NB4 (cell line): ENCODE measurements at regions not wholly inside any gene's neighbourhood (a gene's known extent, or its start where the extent isn't known, plus 50 kb on each side); places are given as distances from the start of the nearest gene placed in this dataset.

Experiments
- DNase-seq: peaks from one replicate; pipeline ENCODE4 v3.0.0; 2010; ENCODE audit warnings: low read depth
- H3K4me3 ChIP-seq: one replicate; pipeline ENCODE4 v1.5.1; 2011; ENCODE audit warnings: mild to moderate bottlenecking, low read depth, low read length, moderate library complexity
- MYC ChIP-seq: IDR thresholded peaks from 2 replicates; pipeline ENCODE4 v1.6.1; 2011; ENCODE audit warnings: low read depth, low read length
- POLR2A ChIP-seq: IDR thresholded peaks from 2 replicates; pipeline ENCODE4 v1.6.1; 2011; ENCODE audit warnings: mild to moderate bottlenecking; ENCODE audit not compliant: insufficient read length; ENCODE audit errors: extremely low read depth
- TF ChIP-seq, protein P1 (sequence below): IDR thresholded peaks from one replicate; pipeline ENCODE4 v1.5.1; 2012; ENCODE audit warnings: low read depth, low read length
- TF ChIP-seq, protein P2 (sequence below): IDR thresholded peaks from 2 replicates; pipeline ENCODE4 v1.6.1; 2011; ENCODE audit warnings: low read depth, low read length

DNA sequence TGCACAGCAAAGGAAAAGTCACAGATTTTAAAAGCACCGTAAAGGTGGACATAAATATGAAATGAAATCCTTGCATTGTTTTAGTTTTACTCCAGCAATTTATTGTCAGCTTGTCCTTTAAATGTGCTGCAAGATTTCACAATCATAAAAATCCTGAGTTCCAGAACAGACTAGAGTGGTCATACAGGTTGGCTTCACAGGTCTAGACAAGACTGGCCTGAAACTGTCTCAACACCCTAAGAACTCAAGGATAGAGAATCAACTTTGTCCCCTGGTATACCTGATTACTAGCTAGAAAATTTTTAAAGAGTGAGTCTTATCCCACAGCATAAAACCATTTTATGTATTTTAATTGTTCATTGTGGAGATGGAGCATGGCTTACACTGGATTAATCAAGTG, 521.7 kb upstream of the MCTP2 start:
- TF ChIP-seq POLR2A, result no peak
- TF ChIP-seq, protein P1, sequence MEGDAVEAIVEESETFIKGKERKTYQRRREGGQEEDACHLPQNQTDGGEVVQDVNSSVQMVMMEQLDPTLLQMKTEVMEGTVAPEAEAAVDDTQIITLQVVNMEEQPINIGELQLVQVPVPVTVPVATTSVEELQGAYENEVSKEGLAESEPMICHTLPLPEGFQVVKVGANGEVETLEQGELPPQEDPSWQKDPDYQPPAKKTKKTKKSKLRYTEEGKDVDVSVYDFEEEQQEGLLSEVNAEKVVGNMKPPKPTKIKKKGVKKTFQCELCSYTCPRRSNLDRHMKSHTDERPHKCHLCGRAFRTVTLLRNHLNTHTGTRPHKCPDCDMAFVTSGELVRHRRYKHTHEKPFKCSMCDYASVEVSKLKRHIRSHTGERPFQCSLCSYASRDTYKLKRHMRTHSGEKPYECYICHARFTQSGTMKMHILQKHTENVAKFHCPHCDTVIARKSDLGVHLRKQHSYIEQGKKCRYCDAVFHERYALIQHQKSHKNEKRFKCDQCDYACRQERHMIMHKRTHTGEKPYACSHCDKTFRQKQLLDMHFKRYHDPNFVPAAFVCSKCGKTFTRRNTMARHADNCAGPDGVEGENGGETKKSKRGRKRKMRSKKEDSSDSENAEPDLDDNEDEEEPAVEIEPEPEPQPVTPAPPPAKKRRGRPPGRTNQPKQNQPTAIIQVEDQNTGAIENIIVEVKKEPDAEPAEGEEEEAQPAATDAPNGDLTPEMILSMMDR, result no peak
- no peak for TF ChIP-seq MYC
- TF ChIP-seq, protein P2, sequence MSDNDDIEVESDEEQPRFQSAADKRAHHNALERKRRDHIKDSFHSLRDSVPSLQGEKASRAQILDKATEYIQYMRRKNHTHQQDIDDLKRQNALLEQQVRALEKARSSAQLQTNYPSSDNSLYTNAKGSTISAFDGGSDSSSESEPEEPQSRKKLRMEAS, result no peak
- no peak for DNase-seq
- H3K4me3 ChIP-seq, result no peak overlapping the region

DNA sequence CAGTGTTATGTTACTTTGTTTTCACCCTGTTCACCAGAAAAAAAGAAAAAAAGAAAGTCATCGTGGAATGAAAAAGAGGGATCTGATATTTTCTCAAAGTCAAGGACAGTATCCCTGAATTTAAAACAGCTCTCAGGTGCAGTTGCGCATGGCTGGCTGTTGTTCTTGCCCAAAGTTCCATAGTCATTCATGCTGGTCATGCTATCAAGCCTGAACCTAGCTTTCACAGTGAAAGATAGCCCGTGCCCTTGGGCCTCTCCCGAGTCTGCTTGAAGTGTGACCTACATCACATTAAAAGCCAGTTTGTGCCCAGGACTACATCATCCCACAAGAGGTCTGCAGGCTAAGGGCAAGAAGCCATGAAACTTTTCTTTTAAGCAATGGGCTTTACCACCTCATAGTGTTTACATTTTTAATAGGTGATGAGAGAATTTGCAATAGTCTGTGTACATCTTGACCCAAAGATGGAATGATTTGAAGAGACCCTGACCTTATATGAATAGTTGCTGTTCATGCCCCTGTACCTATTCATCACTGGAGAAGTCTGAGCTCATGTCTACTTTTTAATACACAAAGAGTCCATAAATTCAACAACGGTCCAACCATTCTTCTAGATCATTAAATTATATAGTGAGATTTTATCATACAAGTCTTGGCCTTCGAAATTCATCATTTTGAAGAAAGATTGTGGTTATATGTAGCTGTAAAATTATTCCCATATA, 522.5 kb upstream of the MCTP2 start:
- DNase-seq, result no peak
- no peak overlapping the region for H3K4me3 ChIP-seq
- TF ChIP-seq POLR2A (no peak), MYC (no peak)
- TF ChIP-seq, protein P2, result no peak
- TF ChIP-seq, protein P1, result no peak

DNA sequence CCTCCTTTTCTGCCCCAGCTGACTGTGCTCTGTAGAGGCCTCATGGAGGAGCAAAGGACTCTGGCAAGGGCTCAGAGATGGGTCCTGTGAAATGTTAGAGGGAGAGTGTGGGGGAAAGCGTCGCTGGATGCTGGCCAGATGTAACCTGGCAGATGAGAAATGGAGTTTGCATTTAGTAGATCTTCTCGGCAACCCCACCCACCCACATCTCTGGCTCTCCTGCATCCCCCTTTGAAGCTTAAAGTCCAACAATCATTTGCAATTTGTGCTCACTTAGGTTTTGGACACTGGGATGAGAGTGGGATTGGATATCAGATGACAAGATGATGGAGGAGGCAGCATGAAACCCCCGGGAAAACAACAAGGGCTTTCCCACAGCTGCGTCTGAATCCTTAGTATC, 523.6 kb upstream of the MCTP2 start:
- no peak for DNase-seq
- TF ChIP-seq, protein P2, result no peak
- TF ChIP-seq POLR2A, result no peak
- TF ChIP-seq, protein P1, result no peak
- no peak for TF ChIP-seq MYC

GRCh38 chr15:93706495-93707292, 524.7 kb upstream of the MCTP2 start:
- H3K4me3 ChIP-seq, result no peak overlapping the region
- TF ChIP-seq POLR2A (no peak), MYC (no peak)
- TF ChIP-seq, protein P1, result no peak
- TF ChIP-seq, protein P2, result no peak
- no peak for DNase-seq

More for the DNA sequence above, 523.6 kb upstream of the MCTP2 start:
- no peak overlapping the region for H3K4me3 ChIP-seq

DNA sequence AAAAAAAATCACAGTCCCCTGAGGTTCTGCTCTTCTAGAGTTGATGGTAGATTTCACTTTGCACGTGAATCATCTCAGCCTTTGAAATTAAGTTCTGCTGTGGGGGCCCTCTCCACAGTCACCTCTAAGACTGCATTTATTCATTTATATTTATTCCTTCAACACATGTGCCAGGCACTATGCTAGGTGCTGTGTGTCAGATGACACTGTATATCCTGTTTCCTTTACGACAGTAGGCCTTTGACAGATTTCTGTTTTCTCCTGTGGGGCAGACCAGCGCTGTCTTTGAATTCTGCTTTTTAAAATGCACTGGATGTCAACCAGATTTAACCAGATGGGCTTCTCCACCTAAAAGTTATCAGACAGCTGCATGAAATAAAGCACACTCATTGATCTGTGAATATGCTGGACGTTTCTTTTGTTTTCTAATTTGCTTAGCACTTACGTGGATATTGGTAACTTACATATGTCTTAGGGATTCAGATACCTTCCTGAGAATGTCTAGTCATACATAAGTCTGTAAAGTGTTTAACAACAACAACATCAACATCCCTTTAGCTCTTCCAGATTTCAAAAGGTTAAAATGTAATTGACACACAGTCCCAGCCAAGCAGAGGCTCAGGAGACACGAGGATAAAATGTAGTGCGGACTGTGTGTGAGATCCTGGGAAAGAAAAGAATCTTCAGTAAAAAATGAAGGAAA, 525.5 kb upstream of the MCTP2 start:
- no peak overlapping the region for H3K4me3 ChIP-seq
- TF ChIP-seq POLR2A (no peak), MYC (no peak)
- TF ChIP-seq, protein P2, result no peak
- TF ChIP-seq, protein P1, result no peak
- no peak for DNase-seq
